Spleen (tissue), 11 donors: ENCODE measurements at regions not wholly inside any gene's neighbourhood (a gene's known extent, or its start where the extent isn't known, plus 50 kb on each side); places are given as distances from the start of the nearest gene placed in this dataset.

ENCODE experiments used
- DNase-seq: peaks from one replicate; pipeline ENCODE4 v3.0.0-alpha.2; 2020
- H3K27ac ChIP-seq, 8 donors: fragments of 200-600 bp; sonication (generic) in 7 of 8; 1 replicate in 4 of 8; 2 replicates in 4 of 8; pipeline versions ENCODE4 v1.5.0 to v1.8.0; 2016 to 2021; ENCODE audit warnings: inconsistent platforms in 4 of 8, mild to moderate bottlenecking in 4 of 8, moderate library complexity in 1 of 8
- H3K27me3 ChIP-seq, 7 donors: fragments of 200-600 bp; sonication (generic) in 6 of 7; replicated peaks in 1 of 7; 1 replicate in 4 of 7; 2 replicates in 3 of 7; pipeline versions ENCODE4 v1.5.0 to v1.8.0; 2016 to 2021; ENCODE audit warnings: inconsistent platforms in 3 of 7, mild to moderate bottlenecking in 1 of 7
- H3K36me3 ChIP-seq, 6 donors: fragments of 200-600 bp; sonication (generic) in 5 of 6; 1 replicate in 4 of 6; 2 replicates in 2 of 6; pipeline versions ENCODE4 v1.5.0 to v1.8.0; 2016 to 2021; ENCODE audit warnings: inconsistent platforms in 2 of 6
- H3K4me1 ChIP-seq, 6 donors: fragments of 200-600 bp; sonication (generic) in 5 of 6; 1 replicate in 3 of 6; 2 replicates in 3 of 6; pipeline versions ENCODE4 v1.5.0 to v1.8.0; 2016 to 2021; ENCODE audit warnings: inconsistent platforms in 3 of 6
- H3K4me3 ChIP-seq, 8 donors: fragments of 200-600 bp; sonication (generic) in 7 of 8; 1 replicate in 4 of 8; 2 replicates in 4 of 8; pipeline versions ENCODE4 v1.5.0 to v1.8.0; 2016 to 2021; ENCODE audit warnings: inconsistent platforms in 4 of 8, mild to moderate bottlenecking in 4 of 8, moderate library complexity in 2 of 8
- H3K9me3 ChIP-seq, 8 donors: fragments of 200-600 bp; sonication (generic) in 7 of 8; 1 replicate in 4 of 8; 2 replicates in 4 of 8; pipeline versions ENCODE4 v1.5.0 to v1.8.0; 2016 to 2021; ENCODE audit warnings: inconsistent platforms in 4 of 8
- POLR2A ChIP-seq, 3 donors: fragments of 450-650 bp; IDR thresholded peaks; one replicate each; pipeline ENCODE4 v1.5.1; 2017; ENCODE audit warnings: antibody characterized with exemption in 3 of 3, mild to moderate bottlenecking in 1 of 3
- POLR2AphosphoS5 ChIP-seq, 3 donors: sonication (generic); formaldehyde crosslinking; IDR thresholded peaks; one replicate each; pipeline ENCODE4 v1.5.1; 2017; ENCODE audit warnings: antibody characterized with exemption in 3 of 3
- WGBS, 5 donors: extraction: QIAGEN DNeasy Blood & Tissue Kit in 3 of 5; methylation state at CpG; one replicate each; pipeline versions ENCODE4 v1.1.5 to v1.1.7; 2013 to 2018; 5-methylcytosine and 5-hydroxymethylcytosine counted together
- intact Hi-C: fragments of 100-400 bp; cut with DNase I; formaldehyde crosslinking; loops from one replicate; pipeline ENCODE4 v1.15.0; 2023; ENCODE audit warnings: low total_unique reads
- small RNA-seq, 4 donors: library from RNA; depleted of rRNA; stranded (forward); fragments of <200 nt; gene quantifications; one replicate each; pipeline ENCODE3, GENCODE V24; 2016
- TF ChIP-seq, protein P1 (sequence below), 11 experiments: fragments of 200-600 bp in 7 of 11; fragments of 450-650 bp in 4 of 11; sonication (generic) in 4 of 11; IDR thresholded peaks in 8 of 11; conservative IDR thresholded peaks in 3 of 11; 1 replicate in 7 of 11; 2 replicates in 4 of 11; pipeline versions ENCODE4 v1.4.0 to v1.8.0; 2016 to 2021; ENCODE audit warnings: antibody characterized with exemption in 11 of 11, inconsistent platforms in 4 of 11, mild to moderate bottlenecking in 1 of 11
- donor health status: healthy with polysubstance abuse.
- donor health status: DM: no; HTN: no; CAD: no; lungs with moderate emphysema.
- donor health status: DM: no; HTN: no; CAD: no.
- donor health status: Bipolar disorder and iron deficiency.
- donor health status: healthy.
- donor health status: DM: no; HTN: no; CAD: no.
- donor health status: DM: yes; HTN: yes; CAD: no.

DNA sequence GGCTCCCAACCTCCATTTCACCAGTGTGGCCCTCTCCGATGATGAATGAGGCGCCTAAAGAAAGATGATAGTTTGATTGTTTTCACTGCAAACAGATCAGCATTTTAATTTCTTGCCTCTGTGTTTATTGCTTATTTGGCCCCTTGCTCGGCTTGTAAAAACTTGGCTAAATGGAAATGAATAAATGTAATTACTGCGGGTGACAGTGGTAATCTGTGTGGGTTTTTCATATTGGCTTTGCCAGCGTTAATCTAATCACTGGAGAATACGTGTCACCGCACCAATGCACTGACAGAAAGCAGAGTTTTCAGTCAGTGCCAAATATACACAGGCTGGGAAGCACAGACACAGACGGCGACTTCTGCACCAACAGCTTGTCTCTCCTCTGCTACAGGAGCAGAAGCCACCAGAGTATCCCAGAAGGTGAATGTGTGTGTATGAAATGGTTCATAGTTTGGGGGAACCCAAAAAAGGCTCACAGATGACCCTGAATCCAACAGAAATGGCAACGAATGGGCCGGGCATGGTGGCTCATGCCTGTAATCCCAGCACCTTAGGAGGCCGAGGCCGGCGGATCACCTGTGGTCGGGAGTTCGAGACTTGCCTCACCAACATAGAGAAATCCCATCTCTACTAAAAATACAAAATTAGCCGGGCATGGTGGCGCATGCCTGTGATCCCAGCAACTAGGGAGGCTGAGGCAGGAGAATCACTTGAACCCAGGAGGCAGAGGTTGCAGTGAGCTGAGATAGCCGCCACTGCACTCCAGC is 534.0 kb downstream of the PKHD1 start:
- no peaks in the 10 kb centered on the region for H3K9me3 ChIP-seq
- no peak for TF ChIP-seq POLR2A (IDR thresholded peaks at IDR 0.05)
- TF ChIP-seq POLR2AphosphoS5 (IDR thresholded peaks at IDR 0.05), result no peak
- TF ChIP-seq, protein P1, sequence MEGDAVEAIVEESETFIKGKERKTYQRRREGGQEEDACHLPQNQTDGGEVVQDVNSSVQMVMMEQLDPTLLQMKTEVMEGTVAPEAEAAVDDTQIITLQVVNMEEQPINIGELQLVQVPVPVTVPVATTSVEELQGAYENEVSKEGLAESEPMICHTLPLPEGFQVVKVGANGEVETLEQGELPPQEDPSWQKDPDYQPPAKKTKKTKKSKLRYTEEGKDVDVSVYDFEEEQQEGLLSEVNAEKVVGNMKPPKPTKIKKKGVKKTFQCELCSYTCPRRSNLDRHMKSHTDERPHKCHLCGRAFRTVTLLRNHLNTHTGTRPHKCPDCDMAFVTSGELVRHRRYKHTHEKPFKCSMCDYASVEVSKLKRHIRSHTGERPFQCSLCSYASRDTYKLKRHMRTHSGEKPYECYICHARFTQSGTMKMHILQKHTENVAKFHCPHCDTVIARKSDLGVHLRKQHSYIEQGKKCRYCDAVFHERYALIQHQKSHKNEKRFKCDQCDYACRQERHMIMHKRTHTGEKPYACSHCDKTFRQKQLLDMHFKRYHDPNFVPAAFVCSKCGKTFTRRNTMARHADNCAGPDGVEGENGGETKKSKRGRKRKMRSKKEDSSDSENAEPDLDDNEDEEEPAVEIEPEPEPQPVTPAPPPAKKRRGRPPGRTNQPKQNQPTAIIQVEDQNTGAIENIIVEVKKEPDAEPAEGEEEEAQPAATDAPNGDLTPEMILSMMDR (IDR thresholded peaks at IDR 0.05 in 8 of 11, conservative IDR thresholded peaks at IDR 0.05 in 3 of 11), result no peak
- intact Hi-C loops, result no loop called here
- no peaks in the 10 kb centered on the region for H3K4me1 ChIP-seq
- no peaks in the 10 kb centered on the region for H3K27me3 ChIP-seq
- DNase-seq, result no peak
- 78 to 90% (median 90%) methylated on average over 19 of the region's 19 CpGs for WGBS, 5 donors
- no peaks in the 10 kb centered on the region for H3K36me3 ChIP-seq
- no peak overlapping the region for H3K4me3 ChIP-seq
- H3K27ac ChIP-seq, result no peak overlapping the region

DNA sequence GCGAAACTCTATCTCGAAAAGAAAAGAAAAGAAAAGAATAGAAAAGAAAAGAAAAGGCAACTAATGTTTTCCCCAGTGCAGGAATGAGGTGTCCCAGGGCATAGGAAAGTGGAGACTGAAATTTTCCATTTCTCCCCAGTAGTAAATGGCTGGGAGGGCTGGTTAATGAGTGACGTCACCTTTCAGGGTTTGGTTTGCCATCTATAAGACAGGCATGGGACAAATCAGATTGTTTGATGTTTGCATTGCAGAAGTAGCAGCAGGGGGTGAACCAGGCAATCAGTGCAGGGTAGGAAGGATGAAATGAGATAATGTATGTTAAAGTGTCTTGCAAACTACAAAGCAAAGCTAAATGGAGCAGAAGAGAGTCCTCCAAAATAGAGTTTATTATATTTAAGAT is 533.4 kb downstream of the PKHD1 start:
- Histone ChIP-seq H3K27me3 (no peaks in the 10 kb centered on the region), H3K36me3 (no peaks in the 10 kb centered on the region), H3K27ac (no peak overlapping the region), H3K4me1 (no peaks in the 10 kb centered on the region), H3K9me3 (no peaks in the 10 kb centered on the region), H3K4me3 (no peak overlapping the region)
- no peak for TF ChIP-seq POLR2AphosphoS5 (IDR thresholded peaks at IDR 0.05)
- no peak for TF ChIP-seq POLR2A (IDR thresholded peaks at IDR 0.05)
- TF ChIP-seq, protein P1 (IDR thresholded peaks at IDR 0.05 in 8 of 11, conservative IDR thresholded peaks at IDR 0.05 in 3 of 11), result no peak
- 70 to 90% (median 79%) methylated on average over 3 of the region's 3 CpGs for WGBS, 5 donors
- intact Hi-C loops, result no loop called here
- no peak for DNase-seq

DNA sequence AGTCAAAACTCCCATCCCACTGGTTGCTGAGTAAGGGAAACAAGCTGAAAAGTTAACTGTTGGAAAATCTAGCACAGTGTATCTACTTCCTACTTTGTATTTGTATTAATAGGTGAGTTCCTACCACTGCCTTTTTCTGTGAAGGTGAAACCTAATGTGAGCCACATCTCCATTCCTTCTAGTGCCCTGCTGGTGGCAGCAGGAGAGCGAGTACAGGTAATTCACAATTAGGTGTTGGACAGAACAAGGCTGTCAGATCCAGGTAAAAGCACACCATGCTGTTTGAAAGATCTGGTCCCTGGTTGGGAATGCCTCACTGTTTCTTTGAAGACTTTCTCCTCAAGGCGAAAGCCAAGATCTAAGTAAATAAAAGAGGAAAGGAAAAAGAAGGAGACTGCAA is 528.4 kb downstream of the PKHD1 start:
- Histone ChIP-seq H3K36me3 (no peaks in the 10 kb centered on the region), H3K9me3 (no peaks in the 10 kb centered on the region), H3K27me3 (no peaks in the 10 kb centered on the region), H3K27ac (no peak overlapping the region), H3K4me1 (no peaks in the 10 kb centered on the region), H3K4me3 (no peak overlapping the region)
- intact Hi-C loops, result no loop called here
- TF ChIP-seq POLR2A (IDR thresholded peaks at IDR 0.05), result no peak
- TF ChIP-seq, protein P1 (IDR thresholded peaks at IDR 0.05 in 8 of 11, conservative IDR thresholded peaks at IDR 0.05 in 3 of 11), result no peak
- TF ChIP-seq POLR2AphosphoS5 (IDR thresholded peaks at IDR 0.05), result no peak
- 70 to 76% (median 74%) methylated on average over 2 of the region's 2 CpGs for WGBS, 5 donors
- no peak for DNase-seq

DNA sequence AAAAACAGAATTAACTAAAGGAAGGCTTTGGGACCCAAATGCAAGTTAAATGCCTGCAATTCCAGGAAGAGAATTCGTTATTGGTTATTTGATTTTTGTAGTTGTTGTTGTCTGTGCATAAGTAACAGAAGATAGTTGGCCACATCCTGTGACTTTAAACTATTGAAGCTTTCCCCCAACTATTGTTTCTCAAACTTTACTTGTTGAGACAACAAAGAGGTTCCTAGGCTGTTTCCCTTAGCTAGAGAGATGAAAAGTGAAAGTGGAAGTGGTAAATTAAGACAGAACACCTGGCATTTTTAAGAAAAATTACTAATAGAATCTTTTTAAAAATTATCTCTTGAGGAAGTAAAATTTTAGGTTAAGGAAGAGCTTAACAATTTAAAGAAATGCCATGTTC is 525.2 kb downstream of the PKHD1 start:
- no peak overlapping the region for H3K27ac ChIP-seq
- TF ChIP-seq POLR2AphosphoS5 (IDR thresholded peaks at IDR 0.05) (no peak), POLR2A (IDR thresholded peaks at IDR 0.05) (no peak)
- TF ChIP-seq, protein P1 (IDR thresholded peaks at IDR 0.05 in 8 of 11, conservative IDR thresholded peaks at IDR 0.05 in 3 of 11), result no peak
- no peaks in the 10 kb centered on the region for H3K36me3 ChIP-seq
- intact Hi-C loops, result no loop called here
- no peaks in the 10 kb centered on the region for H3K27me3 ChIP-seq
- DNase-seq, result no peak
- H3K4me1 ChIP-seq, result no peaks in the 10 kb centered on the region
- 40 to 45% (median 44%) methylated on average over 1 of the region's 1 CpG for WGBS, 5 donors
- H3K4me3 ChIP-seq, result no peak overlapping the region
- H3K9me3 ChIP-seq, result no peaks in the 10 kb centered on the region

Small RNA genes in the stretch of these regions (small RNA-seq; reads per million reads assigned to genes)
- 0 to 0.14 (median 0) reads per million in 4 donors for gene RF00572
